Lower lobe of right lung (tissue), 2 donors: ENCODE measurements at regions not wholly inside any gene's neighbourhood (a gene's known extent, or its start where the extent isn't known, plus 50 kb on each side); places are given as distances from the start of the nearest gene placed in this dataset.

Experiments
- ATAC-seq, 2 donors: fragments of 200-7000 bp; cut with Tn5 transposase; one replicate each; pipeline ENCODE4 v1.9.1; 2020 to 2022; ENCODE audit warnings: mild to moderate bottlenecking in 2 of 2, moderate library complexity in 2 of 2
- DNase-seq: peaks from one replicate; pipeline ENCODE4 v3.0.0-alpha.2; 2020
- H3K27ac ChIP-seq: fragments of 200-600 bp; one replicate; pipeline ENCODE4 v1.8.0; 2022
- H3K27me3 ChIP-seq: fragments of 200-600 bp; one replicate; pipeline ENCODE4 v1.8.0; 2022; ENCODE audit warnings: low read depth
- H3K36me3 ChIP-seq: fragments of 200-600 bp; one replicate; pipeline ENCODE4 v1.8.0; 2022; ENCODE audit warnings: mild to moderate bottlenecking
- H3K4me1 ChIP-seq: fragments of 200-600 bp; one replicate; pipeline ENCODE4 v1.8.0; 2022
- H3K4me3 ChIP-seq: fragments of 200-600 bp; one replicate; pipeline ENCODE4 v1.8.0; 2022; ENCODE audit warnings: mild to moderate bottlenecking
- H3K9me3 ChIP-seq: fragments of 200-600 bp; one replicate; pipeline ENCODE4 v1.8.0; 2022
- intact Hi-C: fragments of 100-400 bp; cut with DNase I; formaldehyde crosslinking; loops from one replicate; pipeline ENCODE4 v1.11.0; 2022
- TF ChIP-seq, protein P1 (sequence below): fragments of 200-600 bp; IDR thresholded peaks from one replicate; pipeline ENCODE4 v1.8.0; 2022; ENCODE audit warnings: antibody characterized with exemption, mild to moderate bottlenecking
- donor health status: DM: no; HTN: yes; CAD: no; lungs with severe emphysema.

DNA sequence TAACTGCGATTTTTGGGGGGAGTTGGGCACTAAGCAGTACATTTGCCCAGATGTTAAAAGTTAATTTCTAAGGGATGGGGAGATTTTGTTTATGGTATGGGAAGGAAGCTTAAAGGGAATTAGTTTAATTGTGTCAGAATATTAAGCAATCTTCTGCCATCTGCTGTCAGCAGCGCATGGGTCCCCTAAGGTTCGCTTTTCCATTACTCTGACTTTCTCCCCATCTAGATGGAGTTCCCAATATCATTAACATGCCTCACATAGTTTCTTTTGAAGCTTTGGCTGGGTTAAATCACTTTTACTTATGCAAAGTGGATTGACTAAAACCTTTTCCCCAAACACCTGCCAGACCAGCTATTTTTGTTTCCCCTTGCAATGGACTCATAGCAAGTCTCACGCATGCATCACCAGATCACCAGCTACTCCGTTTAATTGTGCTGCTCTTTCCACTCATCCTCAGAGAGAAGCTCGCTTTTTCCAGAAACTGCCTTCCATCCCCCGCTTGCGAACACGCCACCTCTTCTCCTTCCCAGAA lies 172.7 kb downstream of the FAT3 start:
- Histone ChIP-seq H3K36me3 (no peaks in the 10 kb centered on the region), H3K27ac (no peak overlapping the region), H3K4me3 (no peak overlapping the region), H3K27me3 (no peaks in the 10 kb centered on the region), H3K4me1 (no peaks in the 10 kb centered on the region), H3K9me3 (no peaks in the 10 kb centered on the region)
- no peak for ATAC-seq
- intact Hi-C loops = no loop called here
- no peak for DNase-seq
- TF ChIP-seq, protein P1, sequence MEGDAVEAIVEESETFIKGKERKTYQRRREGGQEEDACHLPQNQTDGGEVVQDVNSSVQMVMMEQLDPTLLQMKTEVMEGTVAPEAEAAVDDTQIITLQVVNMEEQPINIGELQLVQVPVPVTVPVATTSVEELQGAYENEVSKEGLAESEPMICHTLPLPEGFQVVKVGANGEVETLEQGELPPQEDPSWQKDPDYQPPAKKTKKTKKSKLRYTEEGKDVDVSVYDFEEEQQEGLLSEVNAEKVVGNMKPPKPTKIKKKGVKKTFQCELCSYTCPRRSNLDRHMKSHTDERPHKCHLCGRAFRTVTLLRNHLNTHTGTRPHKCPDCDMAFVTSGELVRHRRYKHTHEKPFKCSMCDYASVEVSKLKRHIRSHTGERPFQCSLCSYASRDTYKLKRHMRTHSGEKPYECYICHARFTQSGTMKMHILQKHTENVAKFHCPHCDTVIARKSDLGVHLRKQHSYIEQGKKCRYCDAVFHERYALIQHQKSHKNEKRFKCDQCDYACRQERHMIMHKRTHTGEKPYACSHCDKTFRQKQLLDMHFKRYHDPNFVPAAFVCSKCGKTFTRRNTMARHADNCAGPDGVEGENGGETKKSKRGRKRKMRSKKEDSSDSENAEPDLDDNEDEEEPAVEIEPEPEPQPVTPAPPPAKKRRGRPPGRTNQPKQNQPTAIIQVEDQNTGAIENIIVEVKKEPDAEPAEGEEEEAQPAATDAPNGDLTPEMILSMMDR = no peak

DNA sequence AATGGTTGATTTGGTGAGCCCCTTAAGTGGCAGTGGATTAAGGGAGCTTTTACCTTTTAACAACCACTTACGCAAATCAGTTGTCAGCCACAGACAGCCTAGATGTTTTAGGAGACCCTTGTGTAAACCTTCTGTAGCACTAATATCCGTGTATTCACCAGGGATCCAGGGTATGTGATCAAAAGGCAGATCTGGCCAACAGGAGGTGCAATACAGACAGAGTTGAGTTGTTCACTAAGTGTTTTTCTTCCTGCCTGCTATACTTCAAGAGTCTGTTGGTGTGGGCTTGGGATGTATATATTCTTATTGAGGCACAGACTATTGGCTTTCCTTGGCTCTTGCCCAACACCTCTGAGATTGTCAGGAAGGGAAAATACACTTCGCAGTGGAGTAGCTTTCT lies 175.1 kb downstream of the FAT3 start:
- ATAC-seq (no peak), DNase-seq (no peak)
- Histone ChIP-seq H3K4me1 (no peaks in the 10 kb centered on the region), H3K27ac (no peak overlapping the region), H3K4me3 (no peak overlapping the region), H3K9me3 (no peaks in the 10 kb centered on the region), H3K36me3 (no peaks in the 10 kb centered on the region), H3K27me3 (no peaks in the 10 kb centered on the region)
- intact Hi-C loops = no loop called here
- TF ChIP-seq, protein P1 = no peak

DNA sequence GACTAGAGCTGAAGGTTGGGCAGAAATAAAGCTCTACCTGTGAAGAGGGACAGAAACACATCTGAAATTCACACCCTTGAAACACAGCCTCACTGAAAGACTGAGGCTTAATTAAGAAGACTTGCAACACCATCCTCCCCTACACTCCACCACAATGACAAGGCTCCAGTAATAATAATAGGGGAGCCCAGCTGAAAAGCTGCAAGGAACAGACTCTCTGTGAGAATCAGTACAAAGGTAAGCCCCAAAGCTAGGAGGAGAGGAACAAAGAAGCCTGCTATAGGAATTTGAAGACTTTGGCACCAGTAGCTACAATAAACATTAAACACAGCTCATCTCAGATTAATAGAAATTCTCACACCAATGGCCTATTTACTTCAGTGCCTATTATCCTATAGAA lies 176.9 kb downstream of the FAT3 start:
- DNase-seq = no peak
- intact Hi-C loops = no loop called here
- H3K27ac ChIP-seq = no peak overlapping the region
- H3K36me3 ChIP-seq = no peaks in the 10 kb centered on the region
- no peak overlapping the region for H3K4me3 ChIP-seq
- ATAC-seq = no peak
- H3K4me1 ChIP-seq = no peaks in the 10 kb centered on the region
- no peaks in the 10 kb centered on the region for H3K9me3 ChIP-seq
- H3K27me3 ChIP-seq = no peaks in the 10 kb centered on the region
- TF ChIP-seq, protein P1 = no peak

DNA sequence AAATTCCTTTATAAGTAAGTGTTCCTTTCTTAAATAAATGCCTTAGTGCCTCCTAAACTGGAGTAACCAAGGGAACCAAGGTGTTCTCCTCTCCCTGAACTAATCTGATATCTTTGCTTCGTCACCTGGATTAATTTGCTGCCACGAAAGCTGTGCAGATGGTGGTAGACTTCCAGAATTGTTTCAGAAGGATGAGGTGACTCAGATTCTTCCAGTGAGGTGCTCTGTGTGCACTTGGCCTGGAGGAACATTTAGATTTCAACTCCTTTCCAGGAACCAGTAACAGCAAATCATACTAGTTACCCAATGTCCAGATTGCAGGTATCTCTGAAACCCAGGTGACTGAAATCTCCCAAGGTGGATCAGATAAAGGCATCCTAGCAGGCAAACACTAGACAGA lies 181.9 kb downstream of the FAT3 start:
- ATAC-seq (peak; percentile 45 to 50), DNase-seq (no peak)
- Histone ChIP-seq H3K27ac (no peak overlapping the region), H3K4me3 (no peak overlapping the region), H3K36me3 (no peaks in the 10 kb centered on the region), H3K27me3 (no peaks in the 10 kb centered on the region), H3K9me3 (no peaks in the 10 kb centered on the region), H3K4me1 (no peaks in the 10 kb centered on the region)
- intact Hi-C loops = no loop called here
- TF ChIP-seq, protein P1 = no peak

DNA sequence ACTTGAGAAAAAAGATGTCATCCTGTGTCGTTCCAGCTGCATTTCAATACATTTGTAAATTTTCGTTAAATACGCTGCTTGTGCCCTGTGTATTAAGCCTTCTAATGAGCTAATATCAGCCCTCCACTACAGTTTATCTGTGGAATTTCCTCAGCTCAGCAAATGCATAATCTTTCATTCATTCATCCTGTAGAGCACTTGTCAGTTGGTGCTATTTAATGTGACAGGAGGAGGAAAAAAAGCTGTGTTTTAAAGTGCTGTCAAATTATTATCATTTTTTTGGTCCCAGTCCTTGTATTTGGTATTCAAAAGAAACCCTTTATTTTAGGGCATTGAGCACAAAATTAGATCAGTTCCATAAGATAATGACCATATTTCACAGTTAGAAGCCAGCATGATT lies 184.7 kb downstream of the FAT3 start:
- H3K27me3 ChIP-seq = no peaks in the 10 kb centered on the region
- no peak for DNase-seq
- H3K4me3 ChIP-seq = no peak overlapping the region
- H3K27ac ChIP-seq = no peak overlapping the region
- no peak for ATAC-seq
- intact Hi-C loops = no loop called here
- no peaks in the 10 kb centered on the region for H3K4me1 ChIP-seq
- H3K36me3 ChIP-seq = no peaks in the 10 kb centered on the region
- H3K9me3 ChIP-seq = no peaks in the 10 kb centered on the region
- TF ChIP-seq, protein P1 = no peak

DNA sequence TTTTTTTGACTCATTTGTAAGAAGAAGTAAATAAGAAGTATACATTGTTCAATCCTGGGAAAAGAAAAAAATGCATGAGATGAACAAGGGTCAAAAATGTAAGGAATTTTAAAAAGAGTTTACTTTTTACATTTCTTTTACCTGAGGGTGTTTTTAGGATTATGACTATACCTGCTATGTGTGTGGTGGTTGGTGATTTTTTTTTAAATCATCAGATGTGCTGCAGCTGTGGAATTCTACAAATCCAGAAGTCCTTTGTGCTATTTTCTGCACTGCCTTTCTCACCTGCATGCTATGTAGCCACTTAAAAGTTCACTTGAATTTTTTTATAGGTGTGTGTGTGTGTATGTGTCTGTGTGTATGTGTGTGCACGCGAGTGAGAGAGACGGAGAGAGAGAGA lies 185.3 kb downstream of the FAT3 start:
- DNase-seq (no peak), ATAC-seq (no peak)
- Histone ChIP-seq H3K36me3 (no peaks in the 10 kb centered on the region), H3K4me1 (no peaks in the 10 kb centered on the region), H3K27me3 (no peaks in the 10 kb centered on the region), H3K4me3 (no peak overlapping the region), H3K27ac (no peak overlapping the region), H3K9me3 (no peaks in the 10 kb centered on the region)
- TF ChIP-seq, protein P1 = no peak
- intact Hi-C loops = no loop called here
